NT2/D1 (cell line): ENCODE measurements at regions not wholly inside any gene's neighbourhood (a gene's known extent, or its start where the extent isn't known, plus 50 kb on each side); places are given as distances from the start of the nearest gene placed in this dataset.
"Not testable (repeated sequence)": the region's sequence is repeated elsewhere in the genome, so short reads cannot be mapped to it uniquely, and the experiment has no call there.

Source experiments
- DNase-seq: peaks from one replicate; pipeline ENCODE4 v3.0.0-alpha.2; 2011; ENCODE audit warnings: low read depth, low spot score
- H3K27me3 ChIP-seq: 2 replicates; pipeline ENCODE4 v1.6.0; 2011; ENCODE audit warnings: mild to moderate bottlenecking; ENCODE audit not compliant: insufficient read length, insufficient read depth
- H3K36me3 ChIP-seq: 2 replicates; pipeline ENCODE4 v1.6.1; 2011; ENCODE audit warnings: mild to moderate bottlenecking, low read length, mixed read lengths; ENCODE audit not compliant: insufficient read depth, insufficient read length
- H3K4me1 ChIP-seq: 2 replicates; pipeline ENCODE4 v1.5.1; 2011; ENCODE audit not compliant: insufficient read depth, insufficient read length
- H3K4me3 ChIP-seq: 2 replicates; pipeline ENCODE4 v1.5.1; 2011; ENCODE audit warnings: low read depth; ENCODE audit not compliant: insufficient read length
- H3K9ac ChIP-seq: 2 replicates; pipeline ENCODE4 v1.6.0; 2011; ENCODE audit warnings: low read depth; ENCODE audit not compliant: insufficient read length
- H3K9me3 ChIP-seq: 2 replicates; pipeline ENCODE4 v1.5.1; 2011; ENCODE audit warnings: mild to moderate bottlenecking, low read length; ENCODE audit not compliant: insufficient read depth
- SUZ12 ChIP-seq: IDR thresholded peaks from 2 replicates; pipeline ENCODE4 v1.6.1; 2011; ENCODE audit not compliant: insufficient read length, insufficient read depth; ENCODE audit errors: extremely low read depth
- YY1 ChIP-seq: IDR thresholded peaks from 2 replicates; pipeline ENCODE4 v1.6.1; 2011; ENCODE audit not compliant: insufficient read length, insufficient read depth
- ZNF274 ChIP-seq: IDR thresholded peaks from 2 replicates; pipeline ENCODE4 v1.6.1; 2011; ENCODE audit warnings: mild to moderate bottlenecking, low read depth, low read length

GRCh38 chr21:25441835-25442234 lies 165.4 kb downstream of the MRPL39 start:
- no peaks in the 10 kb centered on the region for H3K27me3 ChIP-seq
- no peak for DNase-seq
- no peak overlapping the region for H3K4me3 ChIP-seq
- TF ChIP-seq SUZ12 (no peak), YY1 (no peak), ZNF274 (no peak)
- H3K9ac ChIP-seq = no peak overlapping the region
- no peaks in the 10 kb centered on the region for H3K9me3 ChIP-seq
- H3K4me1 ChIP-seq = no peaks in the 10 kb centered on the region
- H3K36me3 ChIP-seq = no peaks in the 10 kb centered on the region

GRCh38 chr21:25437465-25437864 lies 169.8 kb downstream of the MRPL39 start:
- H3K36me3 ChIP-seq, H3K9ac ChIP-seq, H3K4me1 ChIP-seq, H3K27me3 ChIP-seq, H3K4me3 ChIP-seq, H3K9me3 ChIP-seq, DNase-seq: not testable (repeated sequence)

- Histone ChIP-seq H3K9me3 (no peaks in the 10 kb centered on the region), H3K36me3 (no peaks in the 10 kb centered on the region), H3K9ac (no peak overlapping the region), H3K27me3 (no peaks in the 10 kb centered on the region), H3K4me3 (no peak overlapping the region), H3K4me1 (no peaks in the 10 kb centered on the region)
- no peak for DNase-seq
- no peak for TF ChIP-seq YY1
- no peak for TF ChIP-seq ZNF274
- TF ChIP-seq SUZ12 = no peak
Measured at GRCh38 chr21:25428537-25428936, 178.7 kb downstream of the MRPL39 start.

GRCh38 chr21:25427828-25428227 lies 179.5 kb downstream of the MRPL39 start:
- TF ChIP-seq ZNF274 = no peak
- TF ChIP-seq SUZ12 = no peak
- no peak for TF ChIP-seq YY1
- Histone ChIP-seq H3K27me3 (no peaks in the 10 kb centered on the region), H3K9me3 (no peaks in the 10 kb centered on the region), H3K9ac (no peak overlapping the region), H3K4me1 (no peaks in the 10 kb centered on the region), H3K36me3 (no peaks in the 10 kb centered on the region), H3K4me3 (no peak overlapping the region)
- no peak for DNase-seq

DNA sequence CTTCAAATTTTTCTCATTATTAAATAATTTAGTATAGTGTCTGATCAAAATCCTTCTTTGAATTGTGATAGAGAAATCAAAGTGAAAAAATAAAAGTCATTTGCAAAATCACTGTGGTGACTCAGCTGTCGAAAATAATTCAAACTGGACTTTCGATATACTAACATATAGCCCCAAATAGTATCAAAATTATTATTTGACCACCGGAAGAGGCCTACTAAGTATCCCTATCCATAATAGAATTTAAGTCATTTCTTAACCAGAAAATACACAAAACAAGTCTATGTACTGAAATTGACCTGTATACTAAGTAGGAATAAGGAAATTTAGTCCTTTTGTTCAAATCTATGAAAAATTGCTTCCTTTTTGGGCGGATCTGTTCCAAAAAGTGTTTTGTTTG lies 180.7 kb downstream of the MRPL39 start:
- no peaks in the 10 kb centered on the region for H3K4me1 ChIP-seq
- H3K4me3 ChIP-seq = no peak overlapping the region
- no peaks in the 10 kb centered on the region for H3K27me3 ChIP-seq
- no peak for DNase-seq
- no peaks in the 10 kb centered on the region for H3K36me3 ChIP-seq
- TF ChIP-seq SUZ12 = no peak
- H3K9ac ChIP-seq = no peak overlapping the region
- H3K9me3 ChIP-seq = no peaks in the 10 kb centered on the region

GRCh38 chr21:25425156-25425555 lies 182.1 kb downstream of the MRPL39 start:
- H3K9ac ChIP-seq = no peak overlapping the region
- no peaks in the 10 kb centered on the region for H3K9me3 ChIP-seq
- DNase-seq = no peak
- H3K36me3 ChIP-seq = no peaks in the 10 kb centered on the region
- no peaks in the 10 kb centered on the region for H3K4me1 ChIP-seq
- no peak for TF ChIP-seq YY1
- H3K4me3 ChIP-seq = no peak overlapping the region
- no peaks in the 10 kb centered on the region for H3K27me3 ChIP-seq

DNA sequence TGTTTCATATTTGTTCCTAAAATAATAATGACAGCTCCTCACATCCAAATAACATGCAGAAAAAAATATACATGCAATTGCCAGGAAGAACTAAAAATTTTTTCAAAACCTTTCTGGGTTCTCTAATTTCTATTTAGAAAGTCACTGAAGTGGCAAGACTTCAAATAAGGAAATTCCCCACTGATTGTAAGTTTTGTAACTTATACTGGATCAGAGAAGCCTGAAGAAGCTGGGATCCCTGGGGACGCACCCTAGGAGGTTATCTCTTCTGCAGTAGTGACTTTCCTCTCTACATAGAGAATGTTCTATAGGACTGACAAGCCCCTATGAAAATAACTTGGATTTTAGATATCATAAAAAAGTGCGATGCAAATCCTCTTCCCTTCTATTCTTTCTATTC lies 182.6 kb downstream of the MRPL39 start:
- no peaks in the 10 kb centered on the region for H3K36me3 ChIP-seq
- no peaks in the 10 kb centered on the region for H3K27me3 ChIP-seq
- H3K4me1 ChIP-seq = no peaks in the 10 kb centered on the region
- no peaks in the 10 kb centered on the region for H3K9me3 ChIP-seq
- H3K4me3 ChIP-seq = no peak overlapping the region
- H3K9ac ChIP-seq = no peak overlapping the region
- DNase-seq = no peak
- TF ChIP-seq YY1 (no peak), SUZ12 (no peak), ZNF274 (no peak)

DNA sequence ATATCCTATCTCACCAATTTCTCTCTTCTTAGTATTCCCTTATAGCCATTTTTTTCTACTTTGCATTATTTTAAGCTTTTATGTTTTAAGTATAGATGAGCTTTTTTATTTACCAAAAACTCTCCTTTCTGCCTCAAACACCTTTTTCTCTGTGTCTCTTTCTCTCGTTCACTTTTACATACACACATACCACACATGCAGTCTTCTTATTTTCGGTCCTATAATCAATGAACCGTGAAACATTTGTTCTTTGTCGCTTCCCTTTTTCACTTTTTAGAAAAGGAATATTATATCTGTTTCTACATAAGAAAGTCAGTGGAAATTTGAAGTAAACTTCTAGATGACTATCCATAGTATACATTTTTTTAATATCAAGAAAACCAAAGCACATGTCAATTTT lies 183.2 kb downstream of the MRPL39 start:
- no peak for DNase-seq
- Histone ChIP-seq H3K27me3 (no peaks in the 10 kb centered on the region), H3K36me3 (no peaks in the 10 kb centered on the region), H3K9me3 (no peaks in the 10 kb centered on the region), H3K9ac (no peak overlapping the region), H3K4me1 (no peaks in the 10 kb centered on the region), H3K4me3 (no peak overlapping the region)
- TF ChIP-seq SUZ12 = no peak
- TF ChIP-seq ZNF274 = no peak
- TF ChIP-seq YY1 = no peak
